ENCODE measurements at regions not wholly inside any gene's neighbourhood (a gene's known extent, or its start where the extent isn't known, plus 50 kb on each side); places are given as distances from the start of the nearest gene placed in this dataset.
"Not testable (repeated sequence)": the region's sequence is repeated elsewhere in the genome, so short reads cannot be mapped to it uniquely, and the experiment has no call there.

GRCh38 chr11:71131861-71132260 is 120.5 kb downstream of the SHANK2 start:
- no peak for DNase-seq (ENCODE audit: low read depth in 4 of 4, low spot score in 2 of 4)

- no peak for DNase-seq (ENCODE audit: low read depth in 4 of 4, low spot score in 2 of 4)
Observed at GRCh38 chr11:71130106-71130505, 122.3 kb downstream of the SHANK2 start.

- DNase-seq (ENCODE audit: low read depth in 4 of 4, low spot score in 2 of 4): no peak
Observed at GRCh38 chr11:71129624-71130023, 122.8 kb downstream of the SHANK2 start.

- no peak for DNase-seq (ENCODE audit: low read depth in 4 of 4, low spot score in 2 of 4)
Observed at GRCh38 chr11:71127806-71128205, 124.6 kb downstream of the SHANK2 start.

GRCh38 chr11:71126401-71126800 is 126.0 kb downstream of the SHANK2 start:
- DNase-seq (ENCODE audit: low read depth in 4 of 4, low spot score in 2 of 4): not testable (repeated sequence)

GRCh38 chr11:71125150-71125549 is 127.2 kb downstream of the SHANK2 start:
- no peak for DNase-seq (ENCODE audit: low read depth in 4 of 4, low spot score in 2 of 4)

GRCh38 chr11:71124127-71124526 is 128.2 kb downstream of the SHANK2 start:
- no peak for DNase-seq (ENCODE audit: low read depth in 4 of 4, low spot score in 2 of 4)

GRCh38 chr11:71120471-71120896 is 131.9 kb downstream of the SHANK2 start:
- peak; percentile 32 to 65 (median 44) for DNase-seq (ENCODE audit: low read depth in 4 of 4, low spot score in 2 of 4)

GRCh38 chr11:71119656-71120269 is 132.6 kb downstream of the SHANK2 start:
- no peak for DNase-seq (ENCODE audit: low read depth in 4 of 4, low spot score in 2 of 4)

GRCh38 chr11:71118671-71119250 is 133.6 kb downstream of the SHANK2 start:
- no peak for DNase-seq (ENCODE audit: low read depth in 4 of 4, low spot score in 2 of 4)

- no peak for DNase-seq (ENCODE audit: low read depth in 4 of 4, low spot score in 2 of 4)
Observed at GRCh38 chr11:71117311-71117710, 135.1 kb downstream of the SHANK2 start.

GRCh38 chr11:71116693-71117040 is 135.7 kb downstream of the SHANK2 start:
- no peak for DNase-seq (ENCODE audit: low read depth in 4 of 4, low spot score in 2 of 4)

- DNase-seq (ENCODE audit: low read depth in 4 of 4, low spot score in 2 of 4): peak in 1 of 4 donors; percentile 17
Observed at GRCh38 chr11:71115770-71116692, 136.3 kb downstream of the SHANK2 start.

GRCh38 chr11:71114124-71114851 is 138.1 kb downstream of the SHANK2 start:
- no peak for DNase-seq (ENCODE audit: low read depth in 4 of 4, low spot score in 2 of 4)

- DNase-seq (ENCODE audit: low read depth in 4 of 4, low spot score in 2 of 4): no peak
Observed at GRCh38 chr11:71112990-71113389, 139.4 kb downstream of the SHANK2 start.

GRCh38 chr11:71112454-71112853 is 139.9 kb downstream of the SHANK2 start:
- DNase-seq (ENCODE audit: low read depth in 4 of 4, low spot score in 2 of 4): no peak

GRCh38 chr11:71109586-71109985 is 142.8 kb downstream of the SHANK2 start:
- DNase-seq (ENCODE audit: low read depth in 4 of 4, low spot score in 2 of 4): no peak

GRCh38 chr11:71109186-71109585 is 143.2 kb downstream of the SHANK2 start:
- DNase-seq (ENCODE audit: low read depth in 4 of 4, low spot score in 2 of 4): no peak

- no peak for DNase-seq (ENCODE audit: low read depth in 4 of 4, low spot score in 2 of 4)
Observed at GRCh38 chr11:71108013-71108865, 144.1 kb downstream of the SHANK2 start.

- DNase-seq (ENCODE audit: low read depth in 4 of 4, low spot score in 2 of 4): no peak
Observed at GRCh38 chr11:71106671-71107070, 145.7 kb downstream of the SHANK2 start.
